ENCODE measurements at regions not wholly inside any gene's neighbourhood (a gene's known extent, or its start where the extent isn't known, plus 50 kb on each side); places are given as distances from the start of the nearest gene placed in this dataset.

DNA sequence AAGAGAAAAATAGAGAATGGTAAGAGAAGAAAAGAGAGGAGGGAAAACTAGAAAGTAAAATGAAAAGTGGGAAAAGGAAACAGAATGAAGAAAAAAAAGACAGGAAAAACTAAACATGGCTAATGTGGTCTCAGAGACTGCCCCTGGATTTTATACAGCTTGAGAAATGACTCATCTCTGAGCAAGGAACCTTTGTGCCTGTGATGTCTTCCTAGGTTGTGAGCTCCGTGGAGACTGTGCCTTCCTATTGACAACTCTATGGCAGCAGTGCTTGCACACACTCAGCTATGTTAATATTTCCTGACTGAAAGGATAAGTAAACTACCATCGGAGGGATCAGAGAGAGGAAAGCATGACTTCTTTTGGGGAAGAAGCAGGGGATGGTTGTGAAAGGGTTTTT, 203.8 kb downstream of the RDH14 start:
- H3K4me3 ChIP-seq (ENCODE audit: low read depth, low read length): no peak overlapping the region
- TF ChIP-seq, protein P1, sequence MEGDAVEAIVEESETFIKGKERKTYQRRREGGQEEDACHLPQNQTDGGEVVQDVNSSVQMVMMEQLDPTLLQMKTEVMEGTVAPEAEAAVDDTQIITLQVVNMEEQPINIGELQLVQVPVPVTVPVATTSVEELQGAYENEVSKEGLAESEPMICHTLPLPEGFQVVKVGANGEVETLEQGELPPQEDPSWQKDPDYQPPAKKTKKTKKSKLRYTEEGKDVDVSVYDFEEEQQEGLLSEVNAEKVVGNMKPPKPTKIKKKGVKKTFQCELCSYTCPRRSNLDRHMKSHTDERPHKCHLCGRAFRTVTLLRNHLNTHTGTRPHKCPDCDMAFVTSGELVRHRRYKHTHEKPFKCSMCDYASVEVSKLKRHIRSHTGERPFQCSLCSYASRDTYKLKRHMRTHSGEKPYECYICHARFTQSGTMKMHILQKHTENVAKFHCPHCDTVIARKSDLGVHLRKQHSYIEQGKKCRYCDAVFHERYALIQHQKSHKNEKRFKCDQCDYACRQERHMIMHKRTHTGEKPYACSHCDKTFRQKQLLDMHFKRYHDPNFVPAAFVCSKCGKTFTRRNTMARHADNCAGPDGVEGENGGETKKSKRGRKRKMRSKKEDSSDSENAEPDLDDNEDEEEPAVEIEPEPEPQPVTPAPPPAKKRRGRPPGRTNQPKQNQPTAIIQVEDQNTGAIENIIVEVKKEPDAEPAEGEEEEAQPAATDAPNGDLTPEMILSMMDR (IDR thresholded peaks at IDR 0.05; ENCODE audit: low read depth, low read length): no peak

GRCh38 chr2:18349421-18349820, 211.0 kb downstream of the RDH14 start:
- H3K4me3 ChIP-seq (ENCODE audit: low read depth, low read length): no peak overlapping the region
- TF ChIP-seq, protein P1 (IDR thresholded peaks at IDR 0.05; ENCODE audit: low read depth, low read length): no peak

- H3K4me3 ChIP-seq (ENCODE audit: low read depth, low read length): no peak overlapping the region
- TF ChIP-seq, protein P1 (IDR thresholded peaks at IDR 0.05; ENCODE audit: low read depth, low read length): no peak
These were observed 213.6 kb downstream of the RDH14 start for GRCh38 chr2:18346874-18347273.

- no peak overlapping the region for H3K4me3 ChIP-seq (ENCODE audit: low read depth, low read length)
- TF ChIP-seq, protein P1 (IDR thresholded peaks at IDR 0.05; ENCODE audit: low read depth, low read length): no peak
These were observed 214.1 kb downstream of the RDH14 start for GRCh38 chr2:18346344-18346743.

- no peak overlapping the region for H3K4me3 ChIP-seq (ENCODE audit: low read depth, low read length)
- TF ChIP-seq, protein P1 (IDR thresholded peaks at IDR 0.05; ENCODE audit: low read depth, low read length): no peak
These were observed 214.6 kb downstream of the RDH14 start for GRCh38 chr2:18345848-18346247.

DNA sequence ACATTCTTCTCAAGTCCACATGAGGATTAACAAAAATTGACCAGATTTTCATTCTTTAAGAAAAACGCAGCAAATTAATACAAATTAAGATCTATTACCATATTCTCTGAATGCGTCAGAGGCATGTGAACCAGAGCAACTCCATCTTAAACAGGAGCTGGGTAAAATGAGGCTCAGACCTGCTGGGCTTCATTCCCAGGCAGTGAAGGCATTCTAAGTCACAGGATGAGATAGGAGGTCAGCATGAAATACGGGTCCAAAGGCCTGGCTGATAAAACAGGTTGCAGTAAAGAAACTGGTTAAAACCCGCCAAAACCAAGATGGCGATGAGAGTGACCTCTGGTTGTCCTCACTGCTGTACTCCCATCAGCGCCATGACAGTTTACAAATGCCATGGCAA, 217.6 kb downstream of the RDH14 start:
- TF ChIP-seq, protein P1 (IDR thresholded peaks at IDR 0.05; ENCODE audit: low read depth, low read length): no peak
- H3K4me3 ChIP-seq (ENCODE audit: low read depth, low read length): no peak overlapping the region

DNA sequence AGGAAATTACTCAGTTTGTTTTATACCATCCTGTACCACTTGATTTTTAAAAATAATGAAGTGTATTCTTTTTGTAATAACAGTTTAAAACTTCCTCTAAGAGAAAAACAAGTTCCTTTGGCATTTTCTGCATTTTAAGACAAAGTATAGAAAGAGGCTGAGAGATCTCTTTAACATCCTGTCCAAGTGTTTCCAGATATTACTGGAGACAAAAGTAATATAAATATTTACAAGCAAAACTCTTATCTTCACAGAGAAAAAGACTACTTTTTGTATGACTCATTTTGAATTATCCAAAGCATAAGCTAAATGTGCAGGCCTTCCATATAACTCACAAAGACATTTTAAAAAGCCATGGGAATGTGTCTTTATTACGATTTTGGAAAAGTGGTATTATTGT, 221.1 kb downstream of the RDH14 start:
- TF ChIP-seq, protein P1 (IDR thresholded peaks at IDR 0.05; ENCODE audit: low read depth, low read length): no peak
- no peak overlapping the region for H3K4me3 ChIP-seq (ENCODE audit: low read depth, low read length)
